ENCODE measurements at regions not wholly inside any gene's neighbourhood (a gene's known extent, or its start where the extent isn't known, plus 50 kb on each side); places are given as distances from the start of the nearest gene placed in this dataset.

GRCh38 chr1:80050085-80050484, 1043.6 kb upstream of the ADGRL4 start:
- TF ChIP-seq CTCF (IDR thresholded peaks at IDR 0.05; ENCODE audit: low read depth, low read length, missing input control) (no peak), EGR1 (IDR thresholded peaks at IDR 0.05; ENCODE audit: low read depth in 2 of 2) (no peak), SP1 (IDR thresholded peaks at IDR 0.05) (no peak), MAX (IDR thresholded peaks at IDR 0.05) (no peak), YY1 (IDR thresholded peaks at IDR 0.05) (no peak), FOXA1 (IDR thresholded peaks at IDR 0.05) (no peak), JUND (IDR thresholded peaks at IDR 0.05) (no peak), RAD21 (IDR thresholded peaks at IDR 0.05) (no peak), GABPA (IDR thresholded peaks at IDR 0.05 in 1 of 2, conservative IDR thresholded peaks at IDR 0.05 in 1 of 2) (no peak), ATF3 (IDR thresholded peaks at IDR 0.05) (no peak), REST (IDR thresholded peaks at IDR 0.05) (no peak), TAF1 (conservative IDR thresholded peaks at IDR 0.05) (no peak)

Data from liver (tissue), 3 donors.